GM23338 (cell line): ENCODE measurements at regions not wholly inside any gene's neighbourhood (a gene's known extent, or its start where the extent isn't known, plus 50 kb on each side); places are given as distances from the start of the nearest gene placed in this dataset.

Experiments used
- ATAC-seq: fragments of 200-7000 bp; cut with Tn5 transposase; 3 replicates; pipeline ENCODE4 v1.9.1; 2020
- DNase-seq: peaks from one replicate; pipeline ENCODE4 v3.0.0-alpha.2; 2015; ENCODE audit warnings: low spot score
- H2AFZ ChIP-seq: fragments of 200-600 bp; sonication (generic); 2 replicates; pipeline ENCODE4 v1.8.0; 2016; ENCODE audit warnings: antibody characterized with exemption, mild to moderate bottlenecking, moderate library complexity
- H3F3A ChIP-seq: fragments of 200-600 bp; sonication (generic); replicated peaks from 2 replicates; pipeline ENCODE4 v1.8.0; 2017; ENCODE audit warnings: antibody characterized with exemption, mixed run types, low read depth
- H3K27ac ChIP-seq: fragments of 200-600 bp; sonication (generic); 2 replicates; pipeline ENCODE4 v1.6.1; 2016; ENCODE audit warnings: low read depth
- H3K27me3 ChIP-seq: fragments of 200-600 bp; sonication (generic); 2 replicates; pipeline ENCODE4 v1.8.0; 2016; ENCODE audit warnings: mild to moderate bottlenecking, mixed run types, moderate library complexity; ENCODE audit not compliant: insufficient read depth
- H3K36me3 ChIP-seq: fragments of 200-600 bp; sonication (generic); 2 replicates; pipeline ENCODE4 v1.8.0; 2016; ENCODE audit warnings: mild to moderate bottlenecking; ENCODE audit not compliant: insufficient read depth
- H3K4me1 ChIP-seq: fragments of 200-600 bp; sonication (generic); 2 replicates; pipeline ENCODE4 v1.8.0; 2016; ENCODE audit warnings: mild to moderate bottlenecking, moderate library complexity; ENCODE audit not compliant: insufficient read depth
- H3K4me2 ChIP-seq: fragments of 200-600 bp; sonication (generic); 2 replicates; pipeline ENCODE4 v1.7.1; 2017; ENCODE audit warnings: mixed run types
- H3K4me3 ChIP-seq: fragments of 200-600 bp; sonication (generic); 2 replicates; pipeline ENCODE4 v1.6.1; 2016; ENCODE audit warnings: mixed run types
- H3K79me2 ChIP-seq: fragments of 200-600 bp; sonication (generic); replicated peaks from 2 replicates; pipeline ENCODE4 v1.8.0; 2017; ENCODE audit warnings: mild to moderate bottlenecking; ENCODE audit not compliant: insufficient read depth
- H3K9me2 ChIP-seq: fragments of 200-600 bp; sonication (generic); 2 replicates; pipeline ENCODE4 v1.8.0; 2017; ENCODE audit not compliant: insufficient read depth
- H4K20me1 ChIP-seq: fragments of 200-600 bp; sonication (generic); replicated peaks from 2 replicates; pipeline ENCODE4 v1.8.0; 2017; ENCODE audit warnings: mild to moderate bottlenecking; ENCODE audit not compliant: insufficient read depth
- H3K27ac Mint-ChIP-seq: 2 replicates; pipeline ENCODE4 v1.8.0; 2020; ENCODE audit warnings: inconsistent platforms, mild to moderate bottlenecking, moderate library complexity, mixed read lengths
- H3K27me3 Mint-ChIP-seq: 3 replicates; pipeline ENCODE4 v1.8.0; 2022; ENCODE audit warnings: low read depth, mild to moderate bottlenecking, moderate library complexity, mixed read lengths, inconsistent platforms; ENCODE audit not compliant: insufficient read depth, poor library complexity
- H3K36me3 Mint-ChIP-seq: 3 replicates; pipeline ENCODE4 v1.8.0; 2021; ENCODE audit warnings: low read depth, mild to moderate bottlenecking, inconsistent platforms, moderate library complexity, mixed read lengths
- H3K4me1 Mint-ChIP-seq: 3 replicates; pipeline ENCODE4 v1.8.0; 2020; ENCODE audit warnings: mild to moderate bottlenecking, inconsistent platforms, mixed read lengths
- H3K4me3 Mint-ChIP-seq: 3 replicates; pipeline ENCODE4 v1.8.0; 2021; ENCODE audit warnings: moderate library complexity, mild to moderate bottlenecking, inconsistent platforms, mixed read lengths
- H3K9me3 Mint-ChIP-seq: 3 replicates; pipeline ENCODE4 v1.8.0; 2020; ENCODE audit warnings: moderate library complexity, mild to moderate bottlenecking, inconsistent platforms, mixed read lengths
- CREB1 ChIP-seq: fragments of 250-450 bp; sonication (Bioruptor Pico); IDR thresholded peaks from 2 replicates; pipeline ENCODE4 v1.5.0; 2020; ENCODE audit warnings: low read depth, mild to moderate bottlenecking, moderate library complexity
- EZH2 ChIP-seq: fragments of 200-600 bp; sonication (generic); IDR thresholded peaks from one replicate; pipeline ENCODE4 v1.8.0; 2017; ENCODE audit warnings: antibody characterized with exemption, mild to moderate bottlenecking, low read depth; ENCODE audit not compliant: unreplicated experiment
- EZH2phosphoT487 ChIP-seq: fragments of 200-600 bp; sonication (generic); IDR thresholded peaks from one replicate; pipeline ENCODE4 v1.8.1; 2018; ENCODE audit warnings: antibody characterized with exemption; ENCODE audit not compliant: unreplicated experiment
- JUNB ChIP-seq: IDR thresholded peaks from one replicate; pipeline ENCODE4 v1.6.1; 2016; ENCODE audit warnings: antibody characterized with exemption; ENCODE audit not compliant: unreplicated experiment
- NANOG ChIP-seq: IDR thresholded peaks from 2 replicates; pipeline ENCODE4 v1.6.1; 2016; ENCODE audit warnings: antibody characterized with exemption, borderline replicate concordance
- POLR2AphosphoS5 ChIP-seq: IDR thresholded peaks from 2 replicates; pipeline ENCODE4 v1.6.1; 2016; ENCODE audit warnings: antibody characterized with exemption, low read depth
- STAT1 ChIP-seq: IDR thresholded peaks from one replicate; pipeline ENCODE4 v1.6.1; 2016; ENCODE audit warnings: antibody characterized with exemption; ENCODE audit not compliant: unreplicated experiment
- ZNF114 ChIP-seq: fragments of 250-450 bp; sonication (Bioruptor Pico); IDR thresholded peaks from 2 replicates; pipeline ENCODE4 v1.5.0; 2020; ENCODE audit warnings: mild to moderate bottlenecking, moderate library complexity
- ZNF331 ChIP-seq: fragments of 250-450 bp; sonication (Bioruptor Pico); IDR thresholded peaks from 2 replicates; pipeline ENCODE4 v1.5.0; 2020; ENCODE audit warnings: low read depth, mild to moderate bottlenecking, moderate library complexity
- TF ChIP-seq, protein P1 (sequence below): IDR thresholded peaks from 2 replicates; pipeline ENCODE4 v1.6.1; 2016; ENCODE audit warnings: antibody characterized with exemption
- TF ChIP-seq, protein P2 (sequence below), 2 experiments: fragments of 200-600 bp in 1 of 2; sonication (generic) in 1 of 2; conservative IDR thresholded peaks; 2 replicates each; pipeline versions ENCODE4 v1.5.1 to v1.6.1; 2016 to 2017; ENCODE audit warnings: antibody characterized with exemption in 2 of 2, low read depth in 2 of 2, mild to moderate bottlenecking in 2 of 2, moderate library complexity in 1 of 2
- TF ChIP-seq, protein P3 (sequence below): IDR thresholded peaks from one replicate; pipeline ENCODE4 v1.6.1; 2018; ENCODE audit warnings: antibody characterized with exemption; ENCODE audit not compliant: unreplicated experiment

DNA sequence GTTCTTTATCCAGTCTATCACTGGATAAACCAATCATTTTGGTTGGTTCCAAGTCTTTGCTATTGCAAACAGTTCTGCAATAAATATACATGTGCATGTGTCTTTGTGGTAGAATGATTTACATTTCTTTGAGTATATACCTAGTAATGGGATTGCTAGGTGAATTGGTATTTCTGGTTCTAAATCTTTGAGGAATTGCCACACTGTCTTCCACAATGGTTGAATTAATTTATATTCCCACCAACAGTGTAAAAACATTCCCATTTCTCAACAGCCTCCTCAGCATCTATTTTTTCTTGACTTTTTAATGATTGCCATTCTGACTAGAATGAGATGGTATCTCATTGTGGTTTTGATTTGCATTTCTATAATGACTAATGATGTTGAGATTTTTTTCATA, 791.7 kb upstream of the AGA start:
- Mint-ChIP-seq H3K4me3 (no peak overlapping the region), H3K36me3 (peaks cover 40% of the 10 kb centered on the region), H3K9me3 (peaks cover 53% of the 10 kb centered on the region), H3K27me3 (no peaks in the 10 kb centered on the region), H3K27ac (no peak overlapping the region), H3K4me1 (no peaks in the 10 kb centered on the region)
- no peaks in the 10 kb centered on the region for H3K4me1 ChIP-seq
- H3K79me2 ChIP-seq: no peaks in the 10 kb centered on the region
- H3K9me2 ChIP-seq: peaks cover 6% of the 10 kb centered on the region; the same call in 1 of the 2 replicates
- TF ChIP-seq NANOG (no peak), STAT1 (no peak), CREB1 (no peak), POLR2AphosphoS5 (no peak), ZNF331 (CRISPR knock-in tag) (no peak), ZNF114 (CRISPR knock-in tag) (no peak), EZH2phosphoT487 (no peak)
- TF ChIP-seq, protein P1, sequence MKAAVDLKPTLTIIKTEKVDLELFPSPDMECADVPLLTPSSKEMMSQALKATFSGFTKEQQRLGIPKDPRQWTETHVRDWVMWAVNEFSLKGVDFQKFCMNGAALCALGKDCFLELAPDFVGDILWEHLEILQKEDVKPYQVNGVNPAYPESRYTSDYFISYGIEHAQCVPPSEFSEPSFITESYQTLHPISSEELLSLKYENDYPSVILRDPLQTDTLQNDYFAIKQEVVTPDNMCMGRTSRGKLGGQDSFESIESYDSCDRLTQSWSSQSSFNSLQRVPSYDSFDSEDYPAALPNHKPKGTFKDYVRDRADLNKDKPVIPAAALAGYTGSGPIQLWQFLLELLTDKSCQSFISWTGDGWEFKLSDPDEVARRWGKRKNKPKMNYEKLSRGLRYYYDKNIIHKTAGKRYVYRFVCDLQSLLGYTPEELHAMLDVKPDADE: no peak
- TF ChIP-seq, protein P2, sequence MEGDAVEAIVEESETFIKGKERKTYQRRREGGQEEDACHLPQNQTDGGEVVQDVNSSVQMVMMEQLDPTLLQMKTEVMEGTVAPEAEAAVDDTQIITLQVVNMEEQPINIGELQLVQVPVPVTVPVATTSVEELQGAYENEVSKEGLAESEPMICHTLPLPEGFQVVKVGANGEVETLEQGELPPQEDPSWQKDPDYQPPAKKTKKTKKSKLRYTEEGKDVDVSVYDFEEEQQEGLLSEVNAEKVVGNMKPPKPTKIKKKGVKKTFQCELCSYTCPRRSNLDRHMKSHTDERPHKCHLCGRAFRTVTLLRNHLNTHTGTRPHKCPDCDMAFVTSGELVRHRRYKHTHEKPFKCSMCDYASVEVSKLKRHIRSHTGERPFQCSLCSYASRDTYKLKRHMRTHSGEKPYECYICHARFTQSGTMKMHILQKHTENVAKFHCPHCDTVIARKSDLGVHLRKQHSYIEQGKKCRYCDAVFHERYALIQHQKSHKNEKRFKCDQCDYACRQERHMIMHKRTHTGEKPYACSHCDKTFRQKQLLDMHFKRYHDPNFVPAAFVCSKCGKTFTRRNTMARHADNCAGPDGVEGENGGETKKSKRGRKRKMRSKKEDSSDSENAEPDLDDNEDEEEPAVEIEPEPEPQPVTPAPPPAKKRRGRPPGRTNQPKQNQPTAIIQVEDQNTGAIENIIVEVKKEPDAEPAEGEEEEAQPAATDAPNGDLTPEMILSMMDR (conservative IDR thresholded peaks at IDR 0.05; ENCODE audit: low read depth in 2 of 2): no peak
- TF ChIP-seq, protein P3, sequence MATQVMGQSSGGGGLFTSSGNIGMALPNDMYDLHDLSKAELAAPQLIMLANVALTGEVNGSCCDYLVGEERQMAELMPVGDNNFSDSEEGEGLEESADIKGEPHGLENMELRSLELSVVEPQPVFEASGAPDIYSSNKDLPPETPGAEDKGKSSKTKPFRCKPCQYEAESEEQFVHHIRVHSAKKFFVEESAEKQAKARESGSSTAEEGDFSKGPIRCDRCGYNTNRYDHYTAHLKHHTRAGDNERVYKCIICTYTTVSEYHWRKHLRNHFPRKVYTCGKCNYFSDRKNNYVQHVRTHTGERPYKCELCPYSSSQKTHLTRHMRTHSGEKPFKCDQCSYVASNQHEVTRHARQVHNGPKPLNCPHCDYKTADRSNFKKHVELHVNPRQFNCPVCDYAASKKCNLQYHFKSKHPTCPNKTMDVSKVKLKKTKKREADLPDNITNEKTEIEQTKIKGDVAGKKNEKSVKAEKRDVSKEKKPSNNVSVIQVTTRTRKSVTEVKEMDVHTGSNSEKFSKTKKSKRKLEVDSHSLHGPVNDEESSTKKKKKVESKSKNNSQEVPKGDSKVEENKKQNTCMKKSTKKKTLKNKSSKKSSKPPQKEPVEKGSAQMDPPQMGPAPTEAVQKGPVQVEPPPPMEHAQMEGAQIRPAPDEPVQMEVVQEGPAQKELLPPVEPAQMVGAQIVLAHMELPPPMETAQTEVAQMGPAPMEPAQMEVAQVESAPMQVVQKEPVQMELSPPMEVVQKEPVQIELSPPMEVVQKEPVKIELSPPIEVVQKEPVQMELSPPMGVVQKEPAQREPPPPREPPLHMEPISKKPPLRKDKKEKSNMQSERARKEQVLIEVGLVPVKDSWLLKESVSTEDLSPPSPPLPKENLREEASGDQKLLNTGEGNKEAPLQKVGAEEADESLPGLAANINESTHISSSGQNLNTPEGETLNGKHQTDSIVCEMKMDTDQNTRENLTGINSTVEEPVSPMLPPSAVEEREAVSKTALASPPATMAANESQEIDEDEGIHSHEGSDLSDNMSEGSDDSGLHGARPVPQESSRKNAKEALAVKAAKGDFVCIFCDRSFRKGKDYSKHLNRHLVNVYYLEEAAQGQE: no peak
- H3K27ac ChIP-seq: no peak overlapping the region
- no peak overlapping the region for H2AFZ ChIP-seq
- no peak overlapping the region for H3K4me2 ChIP-seq
- H3K4me3 ChIP-seq: no peak overlapping the region
- 0 out of 2 replicates have a peak, but pooled peaks cover 12% of the 10 kb centered on the region for H3K36me3 ChIP-seq
- DNase-seq: no peak
- ATAC-seq: no peak
- no peaks in the 10 kb centered on the region for H3K27me3 ChIP-seq
- H3F3A ChIP-seq: no peaks in the 10 kb centered on the region
- H4K20me1 ChIP-seq: no peaks in the 10 kb centered on the region

DNA sequence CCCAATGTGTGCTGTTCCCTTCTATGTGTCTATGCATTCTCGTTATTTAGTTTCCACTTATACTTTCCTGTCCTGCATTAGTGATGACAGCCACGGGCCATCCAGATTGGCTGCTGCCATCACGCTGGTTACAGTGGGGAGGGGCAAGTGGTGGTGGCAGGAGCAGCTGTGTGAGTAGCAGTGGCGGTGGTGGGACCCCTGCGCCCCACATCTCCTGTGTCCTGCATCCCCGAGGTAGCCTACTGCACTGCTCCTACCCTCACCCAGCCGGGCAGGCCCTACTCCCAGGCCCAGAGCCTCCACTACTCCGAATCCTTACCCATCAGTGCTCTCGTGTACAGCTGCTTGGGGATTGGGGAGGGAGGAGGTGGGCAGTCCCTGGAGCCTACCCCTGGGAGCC, 798.7 kb upstream of the AGA start:
- H3K79me2 ChIP-seq: no peaks in the 10 kb centered on the region
- no peaks in the 10 kb centered on the region for H3K4me1 ChIP-seq
- 0 out of 2 replicates have a peak, but pooled peaks cover 3% of the 10 kb centered on the region for H3K9me2 ChIP-seq
- H3K27ac Mint-ChIP-seq: no peak overlapping the region
- H3K4me3 ChIP-seq: no peak overlapping the region
- H3K27ac ChIP-seq: no peak overlapping the region
- no peaks in the 10 kb centered on the region for H3F3A ChIP-seq
- DNase-seq: no peak
- no peaks in the 10 kb centered on the region for H3K4me1 Mint-ChIP-seq
- no peak overlapping the region for H3K4me3 Mint-ChIP-seq
- H2AFZ ChIP-seq: no peak overlapping the region
- no peaks in the 10 kb centered on the region for H4K20me1 ChIP-seq
- H3K27me3 ChIP-seq: no peaks in the 10 kb centered on the region
- no peaks in the 10 kb centered on the region; the same call in 1 of the 2 replicates for H3K36me3 ChIP-seq
- H3K4me2 ChIP-seq: no peak overlapping the region
- peaks cover 24% of the 10 kb centered on the region for H3K36me3 Mint-ChIP-seq
- no peak for ATAC-seq
- H3K9me3 Mint-ChIP-seq: peaks cover 41% of the 10 kb centered on the region
- H3K27me3 Mint-ChIP-seq: no peaks in the 10 kb centered on the region
- TF ChIP-seq, protein P2 (conservative IDR thresholded peaks at IDR 0.05; ENCODE audit: low read depth in 2 of 2): no peak
- TF ChIP-seq NANOG (no peak), EZH2 (no peak), JUNB (no peak), CREB1 (no peak), POLR2AphosphoS5 (no peak)
- TF ChIP-seq, protein P1: no peak
